Progenitor cell of endocrine pancreas (in vitro differentiated cells): ENCODE measurements at regions not wholly inside any gene's neighbourhood (a gene's known extent, or its start where the extent isn't known, plus 50 kb on each side); places are given as distances from the start of the nearest gene placed in this dataset.

ENCODE experiments used
- DNase-seq: peaks from one replicate; pipeline ENCODE4 v3.0.0; 2021; ENCODE audit warnings: low spot score; ENCODE audit not compliant: unreplicated experiment
- H3K27ac Mint-ChIP-seq: 2 replicates; pipeline ENCODE4 v1.8.0; 2021; ENCODE audit warnings: mild to moderate bottlenecking, moderate library complexity, mixed read lengths
- H3K27me3 Mint-ChIP-seq: 2 replicates; pipeline ENCODE4 v1.8.0; 2021; ENCODE audit warnings: mixed read lengths
- H3K36me3 Mint-ChIP-seq: 2 replicates; pipeline ENCODE4 v1.8.0; 2022; ENCODE audit warnings: mixed read lengths; ENCODE audit not compliant: insufficient read depth
- H3K4me1 Mint-ChIP-seq: 2 replicates; pipeline ENCODE4 v1.8.0; 2021; ENCODE audit warnings: low read depth, mixed read lengths
- H3K4me3 Mint-ChIP-seq: 2 replicates; pipeline ENCODE4 v1.8.0; 2021; ENCODE audit warnings: low read depth, mild to moderate bottlenecking, moderate library complexity, mixed read lengths
- H3K9me3 Mint-ChIP-seq: 2 replicates; pipeline ENCODE4 v1.8.0; 2021; ENCODE audit warnings: low read depth, mixed read lengths
- TF ChIP-seq, protein P1 (sequence below): fragments of 200-600 bp; sonication (generic); IDR thresholded peaks from one replicate; pipeline ENCODE4 v1.5.0; 2021; ENCODE audit warnings: antibody characterized with exemption, mild to moderate bottlenecking; ENCODE audit not compliant: unreplicated experiment

DNA sequence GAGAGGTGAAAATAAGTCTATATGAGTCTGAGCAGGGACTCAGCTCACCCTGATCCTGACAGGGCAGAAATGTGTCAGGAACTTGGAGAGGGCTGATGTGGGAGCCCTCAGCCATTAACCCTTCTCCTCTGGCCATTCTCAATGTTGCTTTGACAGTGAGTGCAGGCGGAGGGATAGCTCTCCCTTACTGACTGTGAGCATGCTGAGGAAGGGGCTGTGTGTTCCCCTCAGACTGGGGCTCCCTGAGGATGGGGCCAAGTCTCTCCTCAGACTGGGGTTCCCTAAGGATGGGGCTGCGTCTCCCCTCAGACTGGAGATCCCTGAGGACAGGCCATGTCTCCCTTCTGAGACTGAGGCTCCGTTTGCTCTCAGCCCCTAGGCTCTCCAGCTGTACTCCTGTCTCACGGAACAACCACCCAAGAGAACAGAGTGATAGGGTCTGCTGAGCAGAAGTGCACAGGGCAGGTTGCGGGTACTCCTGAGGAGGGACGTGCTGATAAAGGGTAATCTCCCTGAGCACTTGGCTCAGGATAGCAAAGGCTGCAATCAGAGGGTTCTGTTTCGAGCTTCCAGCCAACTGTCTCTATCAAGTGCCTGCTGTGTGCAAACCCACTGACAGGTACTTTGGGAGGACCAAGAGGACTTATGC lies 141.0 kb downstream of the MRPL14 start:
- Mint-ChIP-seq H3K27me3 (peaks cover 39% of the 10 kb centered on the region), H3K36me3 (no peaks in the 10 kb centered on the region), H3K4me3 (no peak overlapping the region), H3K27ac (no peak overlapping the region), H3K4me1 (peaks cover 44% of the 10 kb centered on the region), H3K9me3 (no peaks in the 10 kb centered on the region)
- DNase-seq = no peak
- TF ChIP-seq, protein P1, sequence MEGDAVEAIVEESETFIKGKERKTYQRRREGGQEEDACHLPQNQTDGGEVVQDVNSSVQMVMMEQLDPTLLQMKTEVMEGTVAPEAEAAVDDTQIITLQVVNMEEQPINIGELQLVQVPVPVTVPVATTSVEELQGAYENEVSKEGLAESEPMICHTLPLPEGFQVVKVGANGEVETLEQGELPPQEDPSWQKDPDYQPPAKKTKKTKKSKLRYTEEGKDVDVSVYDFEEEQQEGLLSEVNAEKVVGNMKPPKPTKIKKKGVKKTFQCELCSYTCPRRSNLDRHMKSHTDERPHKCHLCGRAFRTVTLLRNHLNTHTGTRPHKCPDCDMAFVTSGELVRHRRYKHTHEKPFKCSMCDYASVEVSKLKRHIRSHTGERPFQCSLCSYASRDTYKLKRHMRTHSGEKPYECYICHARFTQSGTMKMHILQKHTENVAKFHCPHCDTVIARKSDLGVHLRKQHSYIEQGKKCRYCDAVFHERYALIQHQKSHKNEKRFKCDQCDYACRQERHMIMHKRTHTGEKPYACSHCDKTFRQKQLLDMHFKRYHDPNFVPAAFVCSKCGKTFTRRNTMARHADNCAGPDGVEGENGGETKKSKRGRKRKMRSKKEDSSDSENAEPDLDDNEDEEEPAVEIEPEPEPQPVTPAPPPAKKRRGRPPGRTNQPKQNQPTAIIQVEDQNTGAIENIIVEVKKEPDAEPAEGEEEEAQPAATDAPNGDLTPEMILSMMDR = no peak

DNA sequence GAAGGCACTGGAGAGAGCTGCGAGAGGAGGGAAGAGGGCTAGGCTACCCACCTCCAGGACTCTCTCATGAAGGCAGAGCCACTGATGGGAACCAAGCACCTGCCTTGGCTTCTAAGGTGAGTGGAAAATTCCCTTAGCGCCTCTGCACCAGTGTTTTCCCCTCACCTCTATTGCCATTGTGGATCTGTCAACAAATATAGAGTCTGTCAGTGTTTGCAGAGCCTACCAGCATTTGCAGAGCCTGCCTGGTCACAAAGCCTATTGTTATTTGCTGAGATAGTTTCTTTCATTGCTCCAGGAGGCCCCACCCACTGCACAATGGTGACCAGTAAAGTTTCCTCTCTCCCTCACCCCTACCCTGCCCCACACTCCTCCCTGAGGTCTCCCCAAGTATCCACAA lies 141.9 kb downstream of the MRPL14 start:
- H3K27ac Mint-ChIP-seq = no peak overlapping the region
- DNase-seq = no peak
- peaks cover 48% of the 10 kb centered on the region for H3K27me3 Mint-ChIP-seq
- no peaks in the 10 kb centered on the region for H3K36me3 Mint-ChIP-seq
- peaks cover 35% of the 10 kb centered on the region for H3K4me1 Mint-ChIP-seq
- no peak overlapping the region for H3K4me3 Mint-ChIP-seq
- no peaks in the 10 kb centered on the region for H3K9me3 Mint-ChIP-seq
- TF ChIP-seq, protein P1 = no peak

DNA sequence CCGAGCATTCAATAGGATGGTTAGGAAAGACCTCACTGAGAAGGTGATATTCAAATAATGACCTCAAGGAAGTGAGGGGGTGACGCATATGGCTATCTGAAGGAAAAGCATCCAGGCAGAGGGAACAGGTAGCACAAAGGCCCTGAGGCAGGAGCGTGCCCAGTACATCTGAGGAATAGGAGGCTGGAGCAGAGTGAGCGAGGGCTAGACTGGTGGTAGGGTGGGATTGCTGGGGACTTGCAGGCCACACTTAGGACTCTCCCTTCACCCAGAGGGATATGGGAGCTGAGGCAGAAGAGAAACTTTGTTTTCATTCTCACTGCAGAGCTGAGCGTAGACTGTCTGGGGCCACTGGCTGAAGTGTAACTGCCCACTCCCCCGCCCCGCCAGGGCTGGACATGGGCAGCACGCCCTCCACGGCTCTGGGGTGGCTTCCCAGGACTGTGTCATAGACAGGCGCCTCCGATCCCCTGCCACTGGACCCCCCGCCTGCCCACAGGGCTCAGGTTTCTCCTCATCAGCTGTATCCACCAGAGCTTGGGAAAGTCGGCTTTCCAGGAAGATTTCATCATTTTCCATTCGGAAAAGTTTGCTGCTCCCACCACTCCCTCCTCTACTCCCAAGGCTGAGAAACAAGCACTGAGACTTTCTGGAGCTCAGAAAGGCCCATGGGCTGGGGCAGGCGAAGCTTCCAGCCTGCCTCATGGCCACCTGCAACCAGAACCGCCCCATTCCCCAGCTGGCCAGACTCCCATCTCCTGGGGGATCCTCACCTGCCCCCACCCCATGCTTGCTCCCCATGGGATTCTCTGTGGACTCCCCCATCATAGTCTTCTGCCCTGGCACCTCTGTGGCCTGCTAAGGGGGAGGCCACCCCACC lies 142.6 kb downstream of the MRPL14 start:
- peaks cover 34% of the 10 kb centered on the region for H3K4me1 Mint-ChIP-seq
- no peaks in the 10 kb centered on the region for H3K9me3 Mint-ChIP-seq
- no peak overlapping the region for H3K4me3 Mint-ChIP-seq
- TF ChIP-seq, protein P1 = no peak
- peaks cover 51% of the 10 kb centered on the region for H3K27me3 Mint-ChIP-seq
- no peaks in the 10 kb centered on the region for H3K36me3 Mint-ChIP-seq
- peak overlapping the region; percentile 63 for H3K27ac Mint-ChIP-seq
- no peak for DNase-seq

DNA sequence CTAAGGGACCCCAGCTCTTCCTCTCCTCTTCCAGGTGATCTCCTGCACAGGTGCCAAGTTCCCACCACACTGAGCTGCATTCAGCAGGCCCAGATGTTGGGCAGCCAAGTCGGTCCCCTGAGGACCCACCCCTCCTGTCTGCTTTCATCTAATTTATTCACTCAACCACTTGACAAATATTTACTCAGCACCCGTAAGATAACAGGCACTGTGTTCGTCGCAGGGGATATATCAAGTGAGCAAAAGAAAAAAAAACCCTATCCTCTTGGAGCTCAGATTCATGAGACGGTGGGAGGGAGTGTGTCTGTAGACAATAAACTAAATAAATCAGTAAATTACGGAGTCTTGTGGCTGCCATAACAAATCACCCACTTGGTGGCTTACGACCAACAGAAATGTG lies 143.6 kb downstream of the MRPL14 start:
- no peak overlapping the region for H3K27ac Mint-ChIP-seq

DNA sequence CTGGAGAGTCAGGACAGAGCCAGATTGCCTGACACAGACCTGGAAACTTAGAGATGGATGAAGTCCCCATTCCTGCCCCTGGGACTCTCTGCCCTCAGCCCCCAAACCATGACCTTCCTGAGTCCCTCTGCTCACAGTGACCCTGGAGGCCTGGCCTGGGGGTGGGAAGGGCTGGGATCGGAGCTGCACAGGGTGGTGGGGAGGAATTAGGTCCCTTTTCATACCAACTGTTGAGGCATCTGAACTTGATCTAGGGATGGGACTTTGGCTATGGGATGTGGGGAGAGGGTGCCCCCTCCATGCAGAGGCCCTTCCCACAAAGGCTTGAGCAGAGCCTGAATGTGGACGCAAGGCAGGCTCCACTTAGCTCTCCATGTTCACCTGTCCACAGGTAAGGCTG lies 144.1 kb downstream of the MRPL14 start:
- Mint-ChIP-seq H3K27me3 (peaks cover 66% of the 10 kb centered on the region), H3K4me1 (peaks cover 30% of the 10 kb centered on the region), H3K4me3 (no peak overlapping the region), H3K36me3 (no peaks in the 10 kb centered on the region), H3K27ac (no peak overlapping the region), H3K9me3 (no peaks in the 10 kb centered on the region)
- TF ChIP-seq, protein P1 = no peak
- DNase-seq = no peak

More for the DNA sequence above, 143.6 kb downstream of the MRPL14 start:
- Mint-ChIP-seq H3K4me3 (peak overlapping the region; percentile 38), H3K4me1 (peaks cover 30% of the 10 kb centered on the region), H3K9me3 (no peaks in the 10 kb centered on the region), H3K27me3 (peaks cover 61% of the 10 kb centered on the region), H3K36me3 (no peaks in the 10 kb centered on the region)
- TF ChIP-seq, protein P1 = no peak
- no peak for DNase-seq
